HG03558 (cell line): ENCODE measurements at regions not wholly inside any gene's neighbourhood (a gene's known extent, or its start where the extent isn't known, plus 50 kb on each side); places are given as distances from the start of the nearest gene placed in this dataset.
"Not testable (repeated sequence)": the region's sequence is repeated elsewhere in the genome, so short reads cannot be mapped to it uniquely, and the experiment has no call there.

Experiments used
- ATAC-seq: cut with Tn5 transposase; IDR thresholded peaks from one replicate; pipeline ENCODE4 v1.9.1; 2021; ENCODE audit warnings: moderate number of reproducible peaks; ENCODE audit not compliant: unreplicated experiment; ENCODE audit errors: extremely low read depth

DNA sequence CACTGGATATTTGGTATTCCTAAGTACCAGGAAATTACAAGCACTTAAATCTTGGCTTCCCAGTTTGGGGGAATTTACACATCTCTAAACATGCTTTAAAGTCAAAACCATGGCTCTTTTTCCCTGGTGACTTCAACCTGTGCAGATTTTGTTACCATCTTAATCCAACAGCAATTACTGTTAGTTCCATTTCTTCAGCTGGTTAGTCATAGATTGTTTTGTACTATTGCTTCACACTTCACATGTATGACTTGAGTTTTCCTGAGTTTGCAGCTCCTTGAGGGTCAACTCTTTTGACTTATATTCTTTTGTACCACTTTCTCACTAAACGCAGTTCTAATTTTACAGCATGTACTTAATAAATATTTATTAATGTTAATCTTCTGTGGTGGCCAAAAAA is 203.4 kb upstream of the RND3 start:
- ATAC-seq = no peak

DNA sequence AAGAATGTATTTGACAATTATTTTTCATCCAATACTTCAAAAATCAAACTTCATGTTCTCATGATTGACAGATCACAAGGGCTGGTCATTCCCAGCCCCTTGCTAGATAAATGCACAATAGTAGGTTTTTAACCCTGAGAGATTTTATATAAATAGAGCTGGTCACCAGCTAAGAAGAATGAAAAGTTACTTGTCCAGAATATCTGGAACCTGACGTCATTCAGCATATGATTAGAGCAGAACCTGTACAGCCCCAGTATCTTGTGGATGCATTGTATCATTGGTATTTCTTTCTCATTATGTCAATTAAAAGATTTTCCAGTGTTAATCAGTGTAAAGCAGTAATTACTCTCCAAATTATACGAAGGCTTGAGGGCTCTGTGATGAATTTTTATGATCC is 202.8 kb upstream of the RND3 start:
- ATAC-seq = no peak

DNA sequence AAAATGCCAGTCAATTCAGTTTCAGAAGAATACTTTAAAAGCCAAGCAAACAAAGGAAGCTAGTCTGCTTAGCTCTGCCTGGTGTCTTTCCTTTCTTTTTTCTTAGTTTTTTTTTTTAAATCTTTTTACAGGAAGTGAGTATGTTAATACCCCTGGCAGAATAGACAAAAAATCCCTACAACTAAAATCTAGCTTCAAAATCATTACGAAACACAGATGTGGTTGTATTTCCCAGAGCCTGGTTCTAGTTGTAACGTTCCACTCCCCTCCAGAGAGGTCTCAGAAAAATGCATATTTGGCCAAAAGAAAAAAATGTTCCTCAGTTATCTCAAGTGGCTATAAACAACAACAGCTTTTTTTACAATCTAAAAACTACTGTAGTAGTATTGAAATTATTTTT is 202.1 kb upstream of the RND3 start:
- ATAC-seq = no peak

DNA sequence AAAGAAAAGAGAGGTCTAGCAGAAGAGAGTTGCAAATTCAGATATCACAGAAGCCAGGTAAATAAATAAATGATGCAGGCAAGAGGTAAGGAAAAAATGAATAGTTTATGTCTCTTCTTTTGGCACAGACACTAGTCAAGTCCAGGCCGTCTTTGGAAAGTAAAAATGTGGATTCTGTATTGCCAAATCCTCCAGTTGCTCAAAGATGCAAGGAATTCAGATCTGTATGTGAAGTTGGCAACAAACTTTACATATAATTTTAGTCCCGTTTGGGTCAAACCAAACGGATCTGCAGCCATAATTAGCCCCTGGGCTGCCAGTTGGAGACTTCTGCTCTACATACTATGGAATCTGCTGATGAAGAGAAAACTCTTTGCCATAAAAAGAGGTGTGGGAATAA is 200.5 kb upstream of the RND3 start:
- no peak for ATAC-seq

DNA sequence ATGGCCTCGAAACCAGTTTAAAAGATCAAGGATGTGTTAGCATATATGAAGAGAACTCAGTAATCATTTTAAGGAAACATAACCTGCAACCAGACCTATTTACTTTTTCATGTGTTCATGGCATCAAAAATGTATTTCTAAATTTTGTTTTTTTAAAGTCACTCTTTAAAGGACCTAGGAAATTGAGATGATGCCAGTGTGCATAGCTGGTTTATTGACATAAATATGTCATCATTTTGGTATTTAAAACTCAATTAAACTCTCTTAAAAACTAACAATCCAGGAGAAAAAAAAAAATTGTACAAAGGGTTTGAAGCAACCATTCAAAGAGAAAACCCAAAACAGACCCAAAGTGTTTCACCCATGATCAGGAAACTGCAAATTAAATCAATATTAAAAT is 198.9 kb upstream of the RND3 start:
- no peak for ATAC-seq

DNA sequence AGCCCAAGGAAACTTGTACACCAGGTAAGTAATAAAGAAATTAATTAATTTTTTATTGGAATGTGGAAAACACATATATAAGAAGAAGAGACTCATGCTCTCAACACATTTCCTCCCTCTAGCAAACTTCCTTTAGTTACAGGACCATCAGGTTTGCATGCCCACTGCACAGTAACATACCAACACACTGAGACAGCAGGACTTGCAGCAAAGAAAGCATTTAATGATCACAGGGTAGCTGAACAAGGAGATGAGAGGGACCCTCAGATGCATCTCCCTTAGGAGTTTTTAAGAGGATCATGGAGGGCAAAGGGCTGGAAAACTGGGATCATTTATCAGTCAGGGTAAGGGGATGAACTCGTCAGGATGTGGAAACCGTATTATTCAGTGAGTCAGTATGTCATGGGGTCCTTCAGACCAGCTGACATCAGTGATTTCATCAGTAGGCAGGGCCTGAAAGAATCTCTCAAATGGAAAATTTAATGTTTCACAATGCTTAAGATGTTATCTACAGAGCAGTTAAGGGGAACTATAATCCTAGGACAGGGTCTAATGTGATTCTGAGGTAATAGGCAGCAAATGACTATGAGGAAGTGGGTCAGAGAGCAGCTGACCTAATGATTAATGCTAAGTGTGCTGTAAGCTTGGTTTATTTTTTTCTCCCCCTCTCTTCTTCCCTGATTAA is 193.8 kb upstream of the RND3 start:
- ATAC-seq = no peak

DNA sequence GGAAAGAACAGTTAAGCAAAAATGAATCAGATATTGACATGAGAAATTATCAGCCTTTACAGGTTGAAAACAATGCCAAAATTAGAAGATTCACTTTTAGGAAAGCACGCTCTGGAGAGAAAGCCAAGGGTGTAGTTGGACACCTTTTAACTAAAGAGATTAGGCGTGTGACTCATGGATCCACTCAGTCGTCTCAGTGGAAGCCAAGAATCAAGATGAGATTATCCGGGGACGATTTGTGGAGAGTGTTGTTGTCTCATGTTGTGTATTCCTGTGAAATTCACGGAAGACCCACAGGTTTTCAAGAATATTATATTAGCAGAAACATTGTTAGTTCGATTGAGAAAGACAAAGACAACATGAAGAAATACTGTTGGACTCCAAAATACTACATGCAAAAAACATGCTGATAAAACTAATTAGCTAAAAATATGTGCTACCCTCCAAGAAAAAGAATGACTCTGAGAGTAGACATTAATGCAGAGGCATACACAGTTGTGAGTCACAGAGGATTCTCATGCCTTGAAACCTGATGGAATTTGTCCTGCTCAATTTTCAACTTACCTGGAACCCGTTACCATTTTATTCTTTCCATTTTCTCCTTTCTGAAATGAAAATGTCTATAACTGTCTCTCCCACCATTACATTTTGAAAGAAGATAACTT is 192.1 kb upstream of the RND3 start:
- no peak for ATAC-seq

DNA sequence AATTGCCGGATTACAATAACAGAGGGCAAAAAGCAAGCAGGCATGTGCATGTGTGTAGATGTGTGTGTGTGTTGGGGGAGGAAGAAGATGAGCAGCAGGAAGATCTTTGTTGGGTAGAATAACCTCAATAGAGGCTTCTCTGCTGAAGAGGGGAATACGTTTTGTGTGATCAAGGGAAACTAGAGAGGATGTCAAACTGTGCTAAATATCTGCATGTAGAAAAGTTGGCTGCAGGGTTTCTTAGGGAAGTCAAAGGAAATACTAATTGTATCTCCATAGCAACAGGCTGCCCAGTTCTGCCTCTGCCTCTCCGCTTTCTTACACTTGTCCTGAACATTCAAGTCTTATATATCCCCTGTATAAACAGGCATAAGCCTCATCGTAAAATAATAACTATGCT is 190.1 kb upstream of the RND3 start:
- no peak for ATAC-seq

DNA sequence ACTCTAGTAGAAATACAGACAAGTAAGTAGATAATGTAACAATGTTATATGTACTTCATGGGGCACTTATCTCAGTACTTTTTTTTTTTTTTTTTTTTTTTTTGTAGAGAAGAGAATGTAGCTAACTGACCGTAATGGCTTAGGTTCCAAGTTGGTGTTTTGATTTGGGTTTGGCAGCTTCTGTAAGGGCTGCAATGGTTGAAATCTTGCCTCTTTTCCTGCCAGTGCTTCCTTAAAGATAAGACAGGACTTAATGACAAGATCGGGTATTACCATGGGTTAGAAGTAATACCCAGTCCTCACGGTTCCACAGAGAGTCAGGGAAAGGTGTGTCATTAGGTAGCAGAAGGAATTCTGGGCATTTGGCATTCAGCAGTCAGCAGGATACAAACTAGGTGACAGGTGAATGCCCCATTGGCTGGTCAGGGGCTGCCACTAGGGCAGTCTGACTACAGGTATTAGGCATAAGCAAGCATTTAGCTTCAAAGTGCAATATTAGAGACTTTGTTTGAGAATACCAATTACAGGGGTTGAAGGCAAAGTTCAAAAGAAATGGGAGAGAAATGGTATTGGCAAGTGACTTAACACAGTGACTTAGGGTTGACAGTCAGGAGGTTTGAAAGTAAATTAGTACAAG is 189.4 kb upstream of the RND3 start:
- ATAC-seq = no peak

DNA sequence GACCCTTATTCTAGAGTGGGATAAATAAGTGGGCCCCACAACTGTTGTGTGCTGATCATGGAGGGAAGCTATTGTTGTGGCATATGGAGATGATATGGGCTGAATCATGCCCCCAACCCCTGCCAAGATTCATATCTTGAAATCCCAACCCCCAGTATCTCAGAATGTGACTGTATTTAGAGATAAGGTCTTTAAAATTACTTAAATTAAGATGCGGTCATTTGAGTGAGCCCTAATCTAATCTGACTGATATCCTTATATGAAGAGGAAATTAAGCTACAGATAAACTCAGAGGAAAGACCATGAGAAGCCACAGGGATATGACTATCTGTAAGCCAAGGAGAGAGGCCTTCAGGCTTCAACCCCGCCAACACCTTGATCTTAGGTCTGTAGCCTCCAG is 188.3 kb upstream of the RND3 start:
- no peak for ATAC-seq

- no peak for ATAC-seq
Measured at GRCh38 chr2:150674283-150674682, 186.8 kb upstream of the RND3 start.

DNA sequence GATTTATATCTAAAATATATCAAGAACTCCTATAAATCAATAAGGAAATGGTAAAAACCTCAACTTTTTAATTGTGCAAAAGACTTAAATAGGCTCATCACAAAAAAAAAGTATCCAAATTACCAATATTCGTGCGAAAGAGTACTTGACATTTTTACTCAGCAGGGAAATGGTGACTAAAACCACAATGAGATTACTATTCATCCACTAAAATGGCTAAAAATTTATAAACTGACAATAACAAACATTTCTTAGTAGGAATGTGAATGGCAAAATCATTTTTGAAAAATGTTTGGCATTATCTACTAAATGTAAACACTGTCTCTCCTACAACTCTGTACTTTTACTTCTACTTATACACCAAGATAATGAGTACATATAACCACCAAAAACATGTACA is 184.8 kb upstream of the RND3 start:
- ATAC-seq = no peak

GRCh38 chr2:150669492-150669891 is 182.0 kb upstream of the RND3 start:
- no peak for ATAC-seq

DNA sequence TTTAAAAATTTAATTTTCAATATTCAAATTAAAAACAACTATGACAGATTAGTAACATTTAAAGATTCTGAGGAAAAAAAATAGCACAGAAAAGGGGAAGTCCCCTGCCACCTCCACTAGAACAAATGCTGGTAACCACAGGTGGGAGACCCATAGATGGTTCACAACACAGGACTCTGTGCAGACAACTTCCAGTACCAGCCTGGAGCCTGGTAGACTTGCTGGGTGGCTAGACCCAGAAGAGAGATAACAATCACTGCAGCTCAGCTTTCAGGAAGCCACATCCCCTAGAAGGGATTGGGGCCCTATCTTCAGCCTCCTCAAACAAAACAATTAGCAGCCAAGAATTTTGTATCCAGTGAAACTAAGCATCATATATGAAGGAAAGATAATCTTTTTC is 179.6 kb upstream of the RND3 start:
- not testable (repeated sequence) for ATAC-seq

GRCh38 chr2:150663143-150663542 is 175.7 kb upstream of the RND3 start:
- ATAC-seq = no peak

DNA sequence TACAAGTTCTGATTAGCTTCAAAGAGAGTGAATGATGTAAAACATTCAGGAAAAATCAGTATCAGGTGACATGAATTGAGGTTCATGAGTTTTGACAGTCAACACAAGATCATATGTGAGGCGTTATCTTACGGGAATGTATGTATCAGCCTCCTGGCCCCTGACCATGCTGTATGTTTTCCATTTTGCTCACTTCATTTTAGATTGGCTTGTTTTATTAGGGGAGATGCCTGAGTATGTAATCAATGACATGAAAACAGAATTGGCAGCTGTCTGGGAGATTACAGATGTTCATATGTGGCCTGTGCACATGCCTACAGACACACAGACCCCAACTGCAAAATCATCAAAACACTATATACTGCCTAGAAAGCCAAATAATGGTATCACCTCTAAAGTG is 168.5 kb upstream of the RND3 start:
- no peak for ATAC-seq

DNA sequence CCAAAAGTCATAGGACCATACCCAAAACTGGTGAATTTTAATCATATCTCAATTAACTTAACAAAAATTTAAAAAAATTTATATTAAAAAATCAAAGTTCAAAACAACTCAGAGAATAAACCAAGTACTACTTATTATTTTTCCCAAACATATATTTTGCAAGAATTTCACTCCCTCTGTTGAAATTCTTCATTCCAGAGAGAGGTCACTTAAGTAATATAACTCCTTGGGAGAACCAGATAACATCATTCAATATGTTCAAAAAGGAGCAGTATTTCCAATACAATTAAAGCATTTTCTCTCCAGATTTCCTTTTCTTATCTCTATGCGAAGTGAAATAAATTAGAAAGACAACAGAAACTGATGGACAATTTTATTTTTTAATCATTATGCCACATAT is 165.9 kb upstream of the RND3 start:
- no peak for ATAC-seq

DNA sequence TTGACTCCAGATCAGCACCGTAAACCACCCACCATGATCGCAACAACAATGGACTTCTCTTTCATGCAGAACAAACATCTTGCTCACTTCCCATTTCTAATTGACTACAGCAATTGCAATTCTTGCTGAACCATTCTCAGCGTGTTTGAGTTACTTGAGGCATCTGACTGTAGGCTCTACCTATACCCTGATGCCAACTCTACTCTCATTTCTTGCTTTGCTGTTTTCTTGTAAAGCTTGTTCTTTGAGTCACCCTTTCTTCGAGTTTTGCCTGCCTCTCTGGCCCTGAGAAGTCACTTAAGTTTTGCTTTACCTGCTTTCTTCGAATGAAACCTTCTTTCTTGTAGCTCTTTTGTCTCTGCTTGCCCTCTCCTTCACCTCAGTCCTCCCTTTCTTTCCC is 160.5 kb upstream of the RND3 start:
- ATAC-seq = no peak

GRCh38 chr2:150646746-150647145 is 159.3 kb upstream of the RND3 start:
- ATAC-seq = no peak

GRCh38 chr2:150644298-150645067 is 157.0 kb upstream of the RND3 start:
- no peak for ATAC-seq

DNA sequence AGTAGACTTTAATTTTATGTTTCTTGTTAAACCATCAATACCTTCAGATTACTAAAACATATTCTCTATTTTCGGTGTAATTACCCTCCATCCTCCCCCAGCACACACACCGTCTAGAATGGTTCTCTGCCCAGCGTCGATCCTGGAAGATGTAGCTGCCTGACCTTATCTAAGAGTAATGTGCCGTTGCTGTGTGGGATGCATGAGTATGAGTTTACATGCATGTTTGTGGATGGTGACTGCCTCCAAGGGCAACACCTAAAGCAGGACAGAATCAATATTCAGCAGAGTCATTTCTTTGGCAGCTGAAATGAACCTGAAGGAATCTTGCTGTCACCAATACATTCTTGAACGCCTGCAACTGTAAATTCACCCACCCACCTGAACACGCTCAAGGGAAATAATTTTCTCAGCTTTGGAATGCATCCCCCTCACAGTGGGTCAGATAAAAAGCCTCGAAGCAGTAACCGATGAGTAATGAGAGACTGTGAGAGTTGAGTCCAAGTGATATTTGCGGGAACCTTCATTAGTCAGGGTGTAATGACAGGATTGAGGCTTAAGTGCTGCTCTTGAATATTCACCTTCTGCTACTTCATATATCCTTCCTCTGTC is 155.8 kb upstream of the RND3 start:
- no peak for ATAC-seq
